DOHH2 (cell line): ENCODE measurements at regions not wholly inside any gene's neighbourhood (a gene's known extent, or its start where the extent isn't known, plus 50 kb on each side); places are given as distances from the start of the nearest gene placed in this dataset.

ENCODE experiments used
- H3F3A ChIP-seq: fragments of 200-600 bp; sonication (generic), shearing (Covaris generic); 2 replicates; pipeline ENCODE4 v1.6.0; 2016; ENCODE audit warnings: antibody characterized with exemption, mild to moderate bottlenecking; ENCODE audit not compliant: control insufficient read depth, insufficient read depth
- H3K27ac ChIP-seq: fragments of 200-600 bp; sonication (generic); 2 replicates; pipeline ENCODE4 v1.5.1; 2014; ENCODE audit warnings: low read depth, mild to moderate bottlenecking, low read length, moderate library complexity
- H3K27me3 ChIP-seq: fragments of 200-600 bp; sonication (generic); 2 replicates; pipeline ENCODE4 v1.6.1; 2014; ENCODE audit warnings: mild to moderate bottlenecking, low read length, mixed read lengths; ENCODE audit not compliant: control insufficient read depth
- H3K36me3 ChIP-seq: fragments of 200-600 bp; sonication (generic); 2 replicates; pipeline ENCODE4 v1.6.1; 2014; ENCODE audit warnings: mild to moderate bottlenecking, low read length, moderate library complexity, mixed read lengths; ENCODE audit not compliant: control insufficient read depth
- H3K4me1 ChIP-seq: fragments of 200-600 bp; sonication (generic); 2 replicates; pipeline ENCODE4 v1.6.1; 2014; ENCODE audit warnings: mild to moderate bottlenecking, low read length, mixed read lengths; ENCODE audit not compliant: control insufficient read depth
- H3K4me2 ChIP-seq: fragments of 200-600 bp; sonication (generic); 2 replicates; pipeline ENCODE4 v1.6.0; 2014; ENCODE audit warnings: mild to moderate bottlenecking, low read length, moderate library complexity
- H3K4me3 ChIP-seq: fragments of 200-600 bp; sonication (generic); 2 replicates; pipeline ENCODE4 v1.5.1; 2014; ENCODE audit warnings: mild to moderate bottlenecking, low read length, mixed read lengths
- H3K79me2 ChIP-seq: fragments of 200-600 bp; sonication (generic); 2 replicates; pipeline ENCODE4 v1.6.1; 2014; ENCODE audit warnings: mild to moderate bottlenecking, low read length, mixed read lengths; ENCODE audit not compliant: control insufficient read depth
- H3K9me2 ChIP-seq: fragments of 200-600 bp; sonication (generic); replicated peaks from 2 replicates; pipeline ENCODE4 v1.6.1; 2014; ENCODE audit warnings: mild to moderate bottlenecking, low read length, mixed read lengths; ENCODE audit not compliant: control insufficient read depth
- H3K9me3 ChIP-seq: fragments of 200-600 bp; sonication (generic); 2 replicates; pipeline ENCODE4 v1.6.1; 2014; ENCODE audit warnings: antibody characterized with exemption, low read length, mixed read lengths; ENCODE audit not compliant: control insufficient read depth, insufficient read depth
- H4K20me1 ChIP-seq: fragments of 200-600 bp; sonication (generic); 2 replicates; pipeline ENCODE4 v1.6.0; 2014; ENCODE audit warnings: low read depth, mild to moderate bottlenecking, antibody characterized with exemption, low read length, moderate library complexity; ENCODE audit not compliant: control insufficient read depth, insufficient read depth
- CTCF ChIP-seq: fragments of 200-600 bp; sonication (generic); IDR thresholded peaks from one replicate; pipeline ENCODE4 v1.5.1; 2014; ENCODE audit warnings: antibody characterized with exemption, mild to moderate bottlenecking, low read depth, low read length; ENCODE audit not compliant: poor library complexity, severe bottlenecking
- EZH2phosphoT487 ChIP-seq: fragments of 200-600 bp; sonication (generic); IDR thresholded peaks from 2 replicates; pipeline ENCODE4 v1.6.1; 2017; ENCODE audit warnings: borderline replicate concordance, mild to moderate bottlenecking, antibody characterized with exemption, low read length, moderate library complexity, mixed read lengths

- H3K27me3 ChIP-seq, result no peaks in the 10 kb centered on the region
- H3K9me3 ChIP-seq, result no peaks in the 10 kb centered on the region
- no peak overlapping the region for H3K27ac ChIP-seq
- no peak for TF ChIP-seq EZH2phosphoT487
- TF ChIP-seq CTCF, result no peak
- H4K20me1 ChIP-seq, result no peaks in the 10 kb centered on the region
- H3K4me3 ChIP-seq, result no peak overlapping the region
- H3K4me1 ChIP-seq, result no peaks in the 10 kb centered on the region
- H3K79me2 ChIP-seq, result no peaks in the 10 kb centered on the region
- no peaks in the 10 kb centered on the region for H3K36me3 ChIP-seq
- no peaks in the 10 kb centered on the region for H3F3A ChIP-seq
- no peak overlapping the region for H3K4me2 ChIP-seq
- H3K9me2 ChIP-seq, result no peaks in the 10 kb centered on the region
Measured at GRCh38 chr18:59041296-59041695, 98.4 kb upstream of the SEC11C start.

GRCh38 chr18:59041819-59042815 lies 97.6 kb upstream of the SEC11C start:
- Histone ChIP-seq H3K9me3 (no peaks in the 10 kb centered on the region), H3K27ac (no peak overlapping the region), H3K36me3 (no peaks in the 10 kb centered on the region)

GRCh38 chr18:59044855-59045254 lies 94.8 kb upstream of the SEC11C start:
- H3F3A ChIP-seq, result no peaks in the 10 kb centered on the region
- peaks cover 8% of the 10 kb centered on the region for H3K4me1 ChIP-seq
- H3K4me3 ChIP-seq, result no peak overlapping the region
- H3K27me3 ChIP-seq, result no peaks in the 10 kb centered on the region
- H3K36me3 ChIP-seq, result no peaks in the 10 kb centered on the region
- TF ChIP-seq EZH2phosphoT487 (no peak), CTCF (no peak)
- no peak overlapping the region for H3K27ac ChIP-seq
- H3K9me2 ChIP-seq, result no peaks in the 10 kb centered on the region
- no peak overlapping the region for H3K4me2 ChIP-seq
- H3K79me2 ChIP-seq, result no peaks in the 10 kb centered on the region
- no peaks in the 10 kb centered on the region for H3K9me3 ChIP-seq
- no peaks in the 10 kb centered on the region for H4K20me1 ChIP-seq

More at GRCh38 chr18:59041819-59042815, 97.6 kb upstream of the SEC11C start:
- TF ChIP-seq EZH2phosphoT487 (no peak), CTCF (no peak)
- Histone ChIP-seq H3K9me2 (no peaks in the 10 kb centered on the region), H3K27me3 (no peaks in the 10 kb centered on the region), H3K4me2 (no peak overlapping the region), H3K4me3 (no peak overlapping the region), H3K79me2 (no peaks in the 10 kb centered on the region), H4K20me1 (no peaks in the 10 kb centered on the region), H3F3A (no peaks in the 10 kb centered on the region), H3K4me1 (no peaks in the 10 kb centered on the region)
